Neural cell (in vitro differentiated cells): ENCODE measurements at regions not wholly inside any gene's neighbourhood (a gene's known extent, or its start where the extent isn't known, plus 50 kb on each side); places are given as distances from the start of the nearest gene placed in this dataset.

Experiments
- H2AFZ ChIP-seq: fragments of 200-600, 300-800 bp; sonication (generic), shearing (Covaris generic); 2 replicates; pipeline ENCODE4 v1.6.0; 2014; ENCODE audit warnings: low read depth, mild to moderate bottlenecking, antibody characterized with exemption, low read length, moderate library complexity
- H3F3A ChIP-seq: fragments of 200-600 bp; shearing (Covaris generic); 2 replicates; pipeline ENCODE4 v1.6.1; 2016; ENCODE audit warnings: mild to moderate bottlenecking, moderate library complexity, mixed read lengths, antibody characterized with exemption, low read length; ENCODE audit not compliant: insufficient read depth, poor library complexity, severe bottlenecking
- H3K27ac ChIP-seq: fragments of 200-600, 300-800 bp; sonication (generic), shearing (Covaris generic); 2 replicates; pipeline ENCODE4 v1.5.1; 2014; ENCODE audit warnings: mild to moderate bottlenecking, low read length, moderate library complexity
- H3K27me3 ChIP-seq: fragments of 300-800, 200-600 bp; sonication (generic), shearing (Covaris generic); 2 replicates; pipeline ENCODE4 v1.6.0; 2014; ENCODE audit warnings: mild to moderate bottlenecking, low read depth, low read length, moderate library complexity; ENCODE audit not compliant: insufficient read depth
- H3K36me3 ChIP-seq: fragments of 300-800, 200-600 bp; sonication (generic), shearing (Covaris generic); 2 replicates; pipeline ENCODE4 v1.5.1; 2014; ENCODE audit warnings: mild to moderate bottlenecking, antibody characterized with exemption, low read length, moderate library complexity; ENCODE audit not compliant: insufficient read depth
- H3K4me2 ChIP-seq: fragments of 300-800, 200-600 bp; sonication (generic), shearing (Covaris generic); 2 replicates; pipeline ENCODE4 v1.6.0; 2014; ENCODE audit warnings: mild to moderate bottlenecking, low read length
- H3K4me3 ChIP-seq: fragments of 300-800, 200-600 bp; sonication (generic), shearing (Covaris generic); 2 replicates; pipeline ENCODE4 v1.5.1; 2014; ENCODE audit warnings: mild to moderate bottlenecking, low read length, moderate library complexity
- H3K79me2 ChIP-seq: fragments of 200-600 bp; shearing (Covaris generic); replicated peaks from 2 replicates; pipeline ENCODE4 v1.6.0; 2014; ENCODE audit warnings: mild to moderate bottlenecking, low read length, moderate library complexity; ENCODE audit not compliant: insufficient read depth
- H3K9ac ChIP-seq: fragments of 300-800, 200-600 bp; sonication (generic), shearing (Covaris generic); 2 replicates; pipeline ENCODE4 v1.6.1; 2016; ENCODE audit warnings: mild to moderate bottlenecking, low read length, mixed read lengths
- H3K9me2 ChIP-seq: fragments of 200-600 bp; shearing (Covaris generic); 2 replicates; pipeline ENCODE4 v1.6.1; 2016; ENCODE audit warnings: mild to moderate bottlenecking, low read length, mixed read lengths; ENCODE audit not compliant: insufficient read depth
- H3K9me3 ChIP-seq: fragments of 200-600, 300-800 bp; sonication (generic), shearing (Covaris generic); 2 replicates; pipeline ENCODE4 v1.6.1; 2016; ENCODE audit warnings: mild to moderate bottlenecking, mixed run types, low read length, moderate library complexity, mixed read lengths
- H4K20me1 ChIP-seq: fragments of 200-600 bp; shearing (Covaris generic); 2 replicates; pipeline ENCODE4 v1.6.1; 2016; ENCODE audit warnings: mild to moderate bottlenecking, mixed run types; ENCODE audit not compliant: insufficient read depth
- EP300 ChIP-seq: fragments of 450-650 bp; conservative IDR thresholded peaks from 2 replicates; pipeline ENCODE4 v1.6.1; 2014; ENCODE audit warnings: antibody characterized with exemption, mild to moderate bottlenecking, moderate library complexity; ENCODE audit not compliant: poor library complexity, severe bottlenecking
- EZH2 ChIP-seq: fragments of 200-600, 300-800 bp; shearing (Covaris generic), sonication (generic); IDR thresholded peaks from 2 replicates; pipeline ENCODE4 v1.6.1; 2014; ENCODE audit warnings: antibody characterized with exemption, low read length, borderline replicate concordance, mild to moderate bottlenecking; ENCODE audit not compliant: insufficient read depth, poor library complexity, severe bottlenecking
- POLR2AphosphoS5 ChIP-seq: IDR thresholded peaks from 2 replicates; pipeline ENCODE4 v1.6.1; 2012
- RAD21 ChIP-seq: fragments of 450-650 bp; conservative IDR thresholded peaks from 2 replicates; pipeline ENCODE4 v1.6.1; 2014; ENCODE audit warnings: antibody characterized with exemption, mild to moderate bottlenecking, moderate library complexity
- SMC3 ChIP-seq: fragments of 450-650 bp; conservative IDR thresholded peaks from 2 replicates; pipeline ENCODE4 v1.6.1; 2014; ENCODE audit warnings: antibody characterized with exemption, mild to moderate bottlenecking, moderate library complexity; ENCODE audit not compliant: poor library complexity
- TF ChIP-seq, protein P1 (sequence below): IDR thresholded peaks from 2 replicates; pipeline ENCODE4 v1.6.1; 2012; ENCODE audit warnings: borderline replicate concordance
- TF ChIP-seq, protein P2 (sequence below): fragments of 450-650 bp; IDR thresholded peaks from 2 replicates; pipeline ENCODE4 v1.5.1; 2014; ENCODE audit warnings: antibody characterized with exemption, mild to moderate bottlenecking, moderate library complexity; ENCODE audit not compliant: poor library complexity, severe bottlenecking

DNA sequence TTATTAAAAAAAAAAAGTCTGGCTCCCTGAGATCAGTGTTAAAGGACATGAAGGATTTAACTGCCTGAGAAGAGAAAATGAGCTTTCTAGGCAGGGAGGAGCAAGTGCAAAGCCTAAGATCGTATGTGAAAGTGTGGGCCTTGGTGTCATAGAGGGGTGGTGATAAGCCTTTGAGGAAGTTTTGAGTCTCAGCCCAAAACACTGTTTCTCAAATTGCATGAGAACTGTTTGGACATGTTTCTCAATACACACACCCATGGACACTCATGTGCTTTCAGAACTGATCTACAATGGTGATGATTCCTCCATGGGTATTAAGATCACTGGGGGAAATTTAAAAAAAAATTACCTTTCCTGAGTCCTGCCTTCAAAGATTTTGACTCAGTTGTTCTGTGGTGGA, 336.7 kb upstream of the RND3 start:
- Histone ChIP-seq H3K4me2 (no peak overlapping the region), H3K4me3 (no peak overlapping the region), H3K27me3 (no peaks in the 10 kb centered on the region), H3K36me3 (no peaks in the 10 kb centered on the region), H2AFZ (no peak overlapping the region), H3K79me2 (no peaks in the 10 kb centered on the region), H3K9me2 (no peaks in the 10 kb centered on the region), H3F3A (no peaks in the 10 kb centered on the region), H3K9me3 (no peaks in the 10 kb centered on the region), H3K27ac (no peak overlapping the region), H4K20me1 (no peaks in the 10 kb centered on the region), H3K9ac (no peak overlapping the region)
- TF ChIP-seq EZH2 (no peak), EP300 (no peak)
- TF ChIP-seq, protein P1, sequence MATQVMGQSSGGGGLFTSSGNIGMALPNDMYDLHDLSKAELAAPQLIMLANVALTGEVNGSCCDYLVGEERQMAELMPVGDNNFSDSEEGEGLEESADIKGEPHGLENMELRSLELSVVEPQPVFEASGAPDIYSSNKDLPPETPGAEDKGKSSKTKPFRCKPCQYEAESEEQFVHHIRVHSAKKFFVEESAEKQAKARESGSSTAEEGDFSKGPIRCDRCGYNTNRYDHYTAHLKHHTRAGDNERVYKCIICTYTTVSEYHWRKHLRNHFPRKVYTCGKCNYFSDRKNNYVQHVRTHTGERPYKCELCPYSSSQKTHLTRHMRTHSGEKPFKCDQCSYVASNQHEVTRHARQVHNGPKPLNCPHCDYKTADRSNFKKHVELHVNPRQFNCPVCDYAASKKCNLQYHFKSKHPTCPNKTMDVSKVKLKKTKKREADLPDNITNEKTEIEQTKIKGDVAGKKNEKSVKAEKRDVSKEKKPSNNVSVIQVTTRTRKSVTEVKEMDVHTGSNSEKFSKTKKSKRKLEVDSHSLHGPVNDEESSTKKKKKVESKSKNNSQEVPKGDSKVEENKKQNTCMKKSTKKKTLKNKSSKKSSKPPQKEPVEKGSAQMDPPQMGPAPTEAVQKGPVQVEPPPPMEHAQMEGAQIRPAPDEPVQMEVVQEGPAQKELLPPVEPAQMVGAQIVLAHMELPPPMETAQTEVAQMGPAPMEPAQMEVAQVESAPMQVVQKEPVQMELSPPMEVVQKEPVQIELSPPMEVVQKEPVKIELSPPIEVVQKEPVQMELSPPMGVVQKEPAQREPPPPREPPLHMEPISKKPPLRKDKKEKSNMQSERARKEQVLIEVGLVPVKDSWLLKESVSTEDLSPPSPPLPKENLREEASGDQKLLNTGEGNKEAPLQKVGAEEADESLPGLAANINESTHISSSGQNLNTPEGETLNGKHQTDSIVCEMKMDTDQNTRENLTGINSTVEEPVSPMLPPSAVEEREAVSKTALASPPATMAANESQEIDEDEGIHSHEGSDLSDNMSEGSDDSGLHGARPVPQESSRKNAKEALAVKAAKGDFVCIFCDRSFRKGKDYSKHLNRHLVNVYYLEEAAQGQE = no peak

DNA sequence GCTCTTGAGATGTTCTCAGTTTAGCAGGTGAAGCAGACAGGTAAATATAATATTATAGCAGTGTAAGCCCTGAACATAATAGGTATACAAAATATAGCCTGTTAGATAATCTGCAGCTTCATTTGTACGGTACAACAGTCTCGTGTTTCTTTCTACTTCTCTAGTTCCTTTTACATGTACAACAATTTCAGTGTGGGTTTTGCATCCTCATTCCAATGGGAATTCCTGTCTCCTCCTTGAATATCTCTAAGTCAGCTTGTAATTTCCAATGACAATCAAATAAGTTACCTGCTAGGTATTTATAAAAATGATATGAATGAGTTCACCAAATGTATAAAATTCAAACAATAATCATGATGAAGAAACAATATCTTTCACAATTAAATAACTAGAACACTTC, 330.0 kb upstream of the RND3 start:
- H4K20me1 ChIP-seq = no peaks in the 10 kb centered on the region
- no peak overlapping the region for H3K9ac ChIP-seq
- no peaks in the 10 kb centered on the region for H3K36me3 ChIP-seq
- no peaks in the 10 kb centered on the region for H3K79me2 ChIP-seq
- no peaks in the 10 kb centered on the region for H3K9me3 ChIP-seq
- no peak overlapping the region for H2AFZ ChIP-seq
- peak overlapping the region; percentile 52 for H3K27ac ChIP-seq
- H3K9me2 ChIP-seq = no peaks in the 10 kb centered on the region
- no peaks in the 10 kb centered on the region for H3K27me3 ChIP-seq
- H3F3A ChIP-seq = no peaks in the 10 kb centered on the region
- no peak for TF ChIP-seq SMC3
- TF ChIP-seq, protein P2, sequence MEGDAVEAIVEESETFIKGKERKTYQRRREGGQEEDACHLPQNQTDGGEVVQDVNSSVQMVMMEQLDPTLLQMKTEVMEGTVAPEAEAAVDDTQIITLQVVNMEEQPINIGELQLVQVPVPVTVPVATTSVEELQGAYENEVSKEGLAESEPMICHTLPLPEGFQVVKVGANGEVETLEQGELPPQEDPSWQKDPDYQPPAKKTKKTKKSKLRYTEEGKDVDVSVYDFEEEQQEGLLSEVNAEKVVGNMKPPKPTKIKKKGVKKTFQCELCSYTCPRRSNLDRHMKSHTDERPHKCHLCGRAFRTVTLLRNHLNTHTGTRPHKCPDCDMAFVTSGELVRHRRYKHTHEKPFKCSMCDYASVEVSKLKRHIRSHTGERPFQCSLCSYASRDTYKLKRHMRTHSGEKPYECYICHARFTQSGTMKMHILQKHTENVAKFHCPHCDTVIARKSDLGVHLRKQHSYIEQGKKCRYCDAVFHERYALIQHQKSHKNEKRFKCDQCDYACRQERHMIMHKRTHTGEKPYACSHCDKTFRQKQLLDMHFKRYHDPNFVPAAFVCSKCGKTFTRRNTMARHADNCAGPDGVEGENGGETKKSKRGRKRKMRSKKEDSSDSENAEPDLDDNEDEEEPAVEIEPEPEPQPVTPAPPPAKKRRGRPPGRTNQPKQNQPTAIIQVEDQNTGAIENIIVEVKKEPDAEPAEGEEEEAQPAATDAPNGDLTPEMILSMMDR = no peak
- peak; percentile 50 for TF ChIP-seq EP300
- peak; percentile 56 for TF ChIP-seq POLR2AphosphoS5
- TF ChIP-seq, protein P1 = peak; percentile 60
- no peak for TF ChIP-seq EZH2
- TF ChIP-seq RAD21 = no peak
- H3K4me3 ChIP-seq = no peak overlapping the region
- H3K4me2 ChIP-seq = peak overlapping the region; percentile 0
